ENCODE measurements at regions not wholly inside any gene's neighbourhood (a gene's known extent, or its start where the extent isn't known, plus 50 kb on each side); places are given as distances from the start of the nearest gene placed in this dataset.

GRCh38 chr14:101361451-101362433, 199.6 kb upstream of the DIO3 start:
- intact Hi-C loops (cut with DNase I): no loop called here
- peaks cover 5% of the 10 kb centered on the region for H3K4me1 ChIP-seq
- H3K27me3 ChIP-seq (ENCODE audit: low read depth): no peaks in the 10 kb centered on the region
- no peaks in the 10 kb centered on the region for H3K9me3 ChIP-seq
- no peak overlapping the region for H3K4me3 ChIP-seq
- DNase-seq (no peak), ATAC-seq (no peak)
- H3K27ac ChIP-seq: peak overlapping the region; percentile 71
- no peaks in the 10 kb centered on the region for H3K36me3 ChIP-seq
- no peak for TF ChIP-seq CTCF (IDR thresholded peaks at IDR 0.05)

- intact Hi-C loops (cut with DNase I): no loop called here
- no peaks in the 10 kb centered on the region for H3K36me3 ChIP-seq
- H3K27me3 ChIP-seq (ENCODE audit: low read depth): no peaks in the 10 kb centered on the region
- H3K27ac ChIP-seq: no peak overlapping the region
- H3K4me1 ChIP-seq: peaks cover 5% of the 10 kb centered on the region
- no peaks in the 10 kb centered on the region for H3K9me3 ChIP-seq
- no peak for TF ChIP-seq CTCF (IDR thresholded peaks at IDR 0.05)
- ATAC-seq (no peak), DNase-seq (no peak)
- no peak overlapping the region for H3K4me3 ChIP-seq
These were observed 198.6 kb upstream of the DIO3 start for GRCh38 chr14:101362529-101363260.

- TF ChIP-seq CTCF (IDR thresholded peaks at IDR 0.05): no peak
- Histone ChIP-seq H3K4me1 (peaks cover 5% of the 10 kb centered on the region), H3K36me3 (no peaks in the 10 kb centered on the region), H3K9me3 (no peaks in the 10 kb centered on the region), H3K27ac (no peak overlapping the region), H3K27me3 (ENCODE audit: low read depth) (no peaks in the 10 kb centered on the region), H3K4me3 (no peak overlapping the region)
- intact Hi-C loops (cut with DNase I): no loop called here
- DNase-seq (no peak), ATAC-seq (no peak)
These were observed 198.1 kb upstream of the DIO3 start for GRCh38 chr14:101363261-101363555.

- H3K27me3 ChIP-seq (ENCODE audit: low read depth): no peaks in the 10 kb centered on the region
- peak overlapping the region; percentile 69 for H3K27ac ChIP-seq
- TF ChIP-seq CTCF (IDR thresholded peaks at IDR 0.05): no peak
- H3K36me3 ChIP-seq: no peaks in the 10 kb centered on the region
- no peaks in the 10 kb centered on the region for H3K9me3 ChIP-seq
- DNase-seq (no peak), ATAC-seq (no peak)
- peaks cover 5% of the 10 kb centered on the region for H3K4me1 ChIP-seq
- intact Hi-C loops (cut with DNase I): no loop called here
- no peak overlapping the region for H3K4me3 ChIP-seq
These were observed 197.4 kb upstream of the DIO3 start for GRCh38 chr14:101363880-101364391.

- no peaks in the 10 kb centered on the region for H3K9me3 ChIP-seq
- H3K36me3 ChIP-seq: no peaks in the 10 kb centered on the region
- H3K27ac ChIP-seq: peak overlapping the region; percentile 69
- TF ChIP-seq CTCF (IDR thresholded peaks at IDR 0.05): no peak
- intact Hi-C loops (cut with DNase I): no loop called here
- ATAC-seq (peak; percentile 63 to 71), DNase-seq (no peak)
- no peak overlapping the region for H3K4me3 ChIP-seq
- no peaks in the 10 kb centered on the region for H3K27me3 ChIP-seq (ENCODE audit: low read depth)
- H3K4me1 ChIP-seq: peaks cover 5% of the 10 kb centered on the region
These were observed 196.6 kb upstream of the DIO3 start for GRCh38 chr14:101364503-101365328.

All from lower lobe of right lung (tissue), 2 donors.